Mononuclear cell (primary cell): ENCODE measurements at regions not wholly inside any gene's neighbourhood (a gene's known extent, or its start where the extent isn't known, plus 50 kb on each side); places are given as distances from the start of the nearest gene placed in this dataset.

Source experiments
- H3K27me3 ChIP-seq: 2 replicates; pipeline ENCODE4 v1.6.0; 2011; ENCODE audit warnings: low read length, control low read depth; ENCODE audit not compliant: insufficient read depth
- H3K4me1 ChIP-seq: 2 replicates; pipeline ENCODE4 v1.5.1; 2011; ENCODE audit warnings: mild to moderate bottlenecking, low read length, control low read depth; ENCODE audit not compliant: insufficient read depth
- H3K4me3 ChIP-seq: 2 replicates; pipeline ENCODE4 v1.5.1; 2011; ENCODE audit warnings: mild to moderate bottlenecking, low read length, moderate library complexity
- H3K9me3 ChIP-seq: 2 replicates; pipeline ENCODE4 v1.5.1; 2011; ENCODE audit warnings: low read depth, mild to moderate bottlenecking, control low read depth, low read length

DNA sequence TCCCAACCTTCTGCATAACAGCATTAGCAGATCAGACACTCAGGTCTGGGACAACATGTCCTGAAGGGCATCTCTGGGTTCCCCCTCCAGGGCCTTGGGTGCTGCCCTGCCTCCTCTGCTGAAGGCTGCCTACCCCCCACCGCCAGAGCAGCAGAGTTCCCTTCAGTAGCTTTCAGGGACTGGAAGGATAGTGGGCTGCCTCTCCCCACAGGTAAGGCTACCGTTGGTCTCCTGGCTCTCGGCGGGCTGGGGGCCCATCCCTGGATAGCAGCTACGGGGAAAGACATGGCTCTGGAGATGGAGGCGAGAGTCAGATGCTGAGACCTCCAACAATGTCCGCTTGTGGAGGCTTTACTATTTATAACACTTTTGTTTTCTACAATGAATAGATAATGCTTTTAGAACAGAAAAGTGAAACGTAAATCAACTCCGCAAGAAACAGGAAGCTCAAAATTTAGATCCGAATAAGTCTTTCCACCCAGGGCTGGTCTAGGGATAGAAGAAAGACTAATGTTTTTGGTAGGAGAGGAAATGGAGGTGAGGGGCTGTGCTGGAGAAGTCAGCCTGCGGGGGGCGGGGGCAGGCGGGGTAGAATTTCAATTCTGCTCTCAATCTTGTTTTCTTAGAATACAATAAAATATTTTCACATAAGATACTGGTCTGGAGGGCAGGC is 58.4 kb downstream of the ARL4C start:
- H3K4me3 ChIP-seq: no peak overlapping the region
- peaks cover 44% of the 10 kb centered on the region for H3K4me1 ChIP-seq

DNA sequence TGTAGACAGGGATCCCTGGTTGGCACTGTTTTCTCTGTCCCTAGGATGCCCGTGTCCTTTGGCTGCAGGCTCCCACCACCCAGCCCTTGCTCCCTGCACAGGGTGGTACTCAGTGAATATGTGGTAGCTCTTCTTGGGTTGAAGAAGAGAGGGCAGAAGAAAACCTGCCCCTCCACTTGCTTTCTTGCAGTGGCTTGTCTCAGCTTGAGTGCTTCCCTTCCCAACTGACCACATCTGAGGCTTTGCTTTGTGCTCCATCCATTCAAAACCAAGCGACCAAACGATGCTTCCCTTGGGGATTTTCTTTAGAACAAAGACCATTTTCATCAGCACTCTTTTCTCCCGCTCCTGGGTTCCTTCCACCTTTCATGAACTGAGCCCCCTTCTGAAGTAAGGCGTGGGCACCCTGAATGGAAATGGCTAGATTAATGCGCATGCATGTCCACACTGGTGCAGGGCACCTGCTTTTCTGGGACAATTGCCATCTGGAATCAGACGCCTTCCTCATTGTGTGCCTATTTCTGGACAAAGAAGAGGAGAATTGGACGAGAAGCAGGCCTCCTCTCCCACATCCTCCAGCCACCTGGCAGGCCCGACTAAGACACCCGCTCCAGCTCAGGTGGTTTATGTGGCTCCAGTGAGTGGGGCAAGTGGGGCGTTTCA is 59.1 kb downstream of the ARL4C start:
- Histone ChIP-seq H3K4me3 (no peak overlapping the region), H3K4me1 (peaks cover 44% of the 10 kb centered on the region), H3K27me3 (no peaks in the 10 kb centered on the region), H3K9me3 (no peaks in the 10 kb centered on the region)

More for the DNA sequence above, 58.4 kb downstream of the ARL4C start:
- H3K9me3 ChIP-seq: no peaks in the 10 kb centered on the region
- H3K27me3 ChIP-seq: no peaks in the 10 kb centered on the region

DNA sequence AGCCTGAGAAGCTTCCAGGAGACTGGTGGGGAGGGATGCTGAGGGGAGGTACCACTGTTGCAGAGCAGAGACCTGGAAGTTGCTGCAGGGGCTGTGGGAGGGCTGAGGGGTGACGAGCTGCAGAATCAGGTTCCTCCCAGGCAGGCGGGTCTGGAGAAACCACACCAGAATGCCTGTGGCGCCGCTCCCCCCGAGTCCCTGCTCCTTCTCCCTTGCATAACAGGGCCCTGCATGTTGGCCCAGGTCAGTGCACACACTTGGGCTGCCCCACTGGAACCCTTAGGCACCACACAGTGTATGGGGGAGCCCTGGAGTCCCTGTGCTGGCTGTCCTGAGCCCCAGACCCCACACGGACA is 60.4 kb downstream of the ARL4C start:
- H3K4me1 ChIP-seq: peaks cover 44% of the 10 kb centered on the region

DNA sequence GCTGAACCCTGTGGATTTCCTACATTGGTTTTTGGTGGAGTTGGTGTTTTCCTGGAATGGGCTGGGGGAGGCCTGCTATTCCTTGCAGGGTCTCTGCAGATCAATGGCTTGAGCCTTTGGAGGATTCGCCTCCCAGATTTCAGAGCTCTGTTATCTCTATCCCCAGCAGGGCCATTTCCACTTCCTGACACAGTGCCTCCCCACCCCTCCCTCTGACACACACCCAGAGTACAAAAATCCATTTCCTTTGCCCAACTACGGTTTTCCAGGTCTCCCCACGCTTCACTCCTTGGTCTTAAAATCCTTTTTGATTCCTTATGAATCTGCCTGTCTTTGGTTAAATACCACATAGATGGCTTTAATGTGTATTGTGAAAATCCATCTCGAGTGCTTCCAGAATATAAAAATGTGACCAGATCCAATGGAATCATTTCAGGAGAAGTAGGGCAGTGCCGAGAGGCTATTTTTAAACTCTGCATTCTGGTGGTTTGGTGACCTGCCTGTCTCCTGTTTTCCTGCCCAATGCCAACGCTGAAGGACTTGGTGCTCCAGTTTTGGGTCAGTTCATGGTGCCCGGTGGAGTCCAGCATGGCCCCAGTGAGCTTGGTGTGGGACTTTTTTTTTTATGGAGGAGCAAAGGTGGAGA is 60.9 kb downstream of the ARL4C start:
- H3K9me3 ChIP-seq: no peaks in the 10 kb centered on the region
- H3K4me3 ChIP-seq: no peak overlapping the region
- H3K27me3 ChIP-seq: no peaks in the 10 kb centered on the region
- H3K4me1 ChIP-seq: peaks cover 44% of the 10 kb centered on the region

More for the DNA sequence above, 60.4 kb downstream of the ARL4C start:
- no peaks in the 10 kb centered on the region for H3K9me3 ChIP-seq
- H3K27me3 ChIP-seq: no peaks in the 10 kb centered on the region
- no peak overlapping the region for H3K4me3 ChIP-seq

DNA sequence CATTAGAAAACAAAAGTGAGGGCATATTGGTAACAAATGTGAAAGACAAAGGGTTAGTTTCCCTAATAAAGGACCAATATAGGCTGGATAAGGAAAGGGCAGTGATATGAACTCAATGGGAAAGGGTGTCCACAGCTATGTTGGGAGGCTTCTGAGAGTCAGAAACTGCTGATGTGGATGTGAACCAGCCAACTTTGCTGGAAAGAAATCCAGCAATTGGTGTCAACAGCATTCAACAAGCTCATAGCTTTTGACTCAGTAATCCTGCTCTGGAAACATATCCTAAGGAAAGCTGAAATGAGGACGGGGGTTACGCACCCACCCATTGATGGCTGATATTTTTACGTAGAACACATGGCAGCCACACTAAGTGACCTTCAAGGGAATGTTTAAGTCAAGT is 63.7 kb downstream of the ARL4C start:
- Histone ChIP-seq H3K9me3 (no peaks in the 10 kb centered on the region), H3K4me1 (peaks cover 42% of the 10 kb centered on the region), H3K4me3 (no peak overlapping the region)

DNA sequence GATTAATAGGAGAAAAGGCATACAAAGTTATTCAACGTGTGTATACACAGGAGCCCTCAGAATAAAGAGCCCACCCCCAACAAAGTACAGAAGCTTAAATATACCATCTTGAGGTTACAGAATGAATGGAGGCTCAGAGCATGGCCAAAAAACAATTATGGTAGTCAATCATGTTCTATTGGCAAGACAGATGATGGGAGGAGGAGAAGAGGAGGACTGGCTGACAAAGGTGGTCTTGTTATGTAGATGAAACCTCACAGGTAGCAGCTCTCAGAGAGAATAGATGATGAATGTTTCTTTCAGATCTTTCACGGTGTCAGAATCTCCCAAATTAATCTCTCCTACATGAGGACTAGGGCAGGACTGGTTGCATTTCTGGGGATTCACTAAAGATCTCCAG is 66.0 kb downstream of the ARL4C start:
- Histone ChIP-seq H3K4me1 (peaks cover 42% of the 10 kb centered on the region), H3K4me3 (no peak overlapping the region), H3K27me3 (no peaks in the 10 kb centered on the region), H3K9me3 (no peaks in the 10 kb centered on the region)

More for the DNA sequence above, 63.7 kb downstream of the ARL4C start:
- H3K27me3 ChIP-seq: no peaks in the 10 kb centered on the region

DNA sequence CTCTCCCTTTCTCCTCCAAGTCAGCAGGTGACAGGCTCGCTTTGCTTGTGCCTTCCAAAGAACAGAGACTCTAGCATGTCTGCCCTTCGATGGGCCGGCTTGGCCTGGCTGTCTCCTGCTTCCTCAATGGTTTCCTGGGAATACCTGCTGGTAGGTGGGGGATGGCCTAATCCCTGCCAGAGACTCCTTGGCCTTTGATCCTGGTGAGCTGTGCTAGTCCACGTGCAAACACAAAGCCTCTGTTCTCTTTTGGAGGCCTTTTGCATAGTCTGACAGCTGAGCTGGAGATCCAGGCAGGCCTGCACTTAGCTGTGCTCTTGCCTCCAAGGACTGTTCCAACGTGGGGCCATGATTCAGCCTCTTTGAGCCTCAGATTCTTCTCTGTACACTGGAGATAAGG is 67.6 kb downstream of the ARL4C start:
- H3K27me3 ChIP-seq: no peaks in the 10 kb centered on the region
- peaks cover 55% of the 10 kb centered on the region for H3K4me1 ChIP-seq
- H3K4me3 ChIP-seq: no peak overlapping the region
- H3K9me3 ChIP-seq: no peaks in the 10 kb centered on the region

DNA sequence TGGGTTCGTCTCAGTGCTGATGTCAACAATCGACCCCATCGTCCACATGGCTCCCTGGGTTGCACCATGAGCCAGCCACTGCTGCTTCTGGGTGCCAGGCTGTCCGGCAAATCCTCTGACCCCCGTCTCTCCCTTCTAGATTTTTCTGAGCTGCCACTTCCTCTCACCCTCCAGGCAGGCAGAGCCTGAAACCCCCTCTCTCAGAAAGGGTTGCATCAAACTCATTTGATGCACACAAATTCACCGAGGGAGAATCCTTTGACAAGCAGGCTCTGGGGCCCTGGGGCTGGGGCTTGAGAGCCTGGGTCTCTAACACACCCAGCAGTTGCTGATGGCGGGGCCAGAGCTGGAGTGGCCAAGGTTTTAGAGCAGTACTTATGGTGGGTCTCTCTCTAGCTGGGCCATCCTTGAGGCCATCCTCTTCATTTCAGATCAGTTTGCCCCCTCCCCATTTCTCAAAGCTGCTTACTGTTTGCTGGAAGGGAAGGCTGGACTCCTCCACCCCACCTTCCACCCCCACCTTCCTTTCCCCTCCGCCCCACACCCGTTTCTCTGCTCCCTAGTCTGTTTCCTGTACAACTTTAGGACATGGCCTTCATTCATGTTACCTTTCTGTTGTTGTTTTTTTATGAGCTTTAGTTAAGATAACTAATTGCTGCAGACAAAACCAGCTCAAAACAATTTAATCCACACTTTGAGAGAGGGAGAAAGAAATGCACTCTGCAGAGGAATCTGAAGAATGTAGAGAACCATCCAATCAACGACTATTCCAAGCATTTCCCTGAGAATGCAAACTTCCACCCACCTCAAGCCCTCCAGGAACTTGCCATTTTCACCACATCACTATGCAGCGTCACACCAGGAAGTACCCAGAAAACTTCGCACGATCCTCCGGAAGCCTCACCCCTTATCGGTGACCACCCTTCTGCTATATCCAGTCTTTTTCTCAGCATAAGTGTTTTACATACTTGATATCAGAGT is 69.5 kb downstream of the ARL4C start:
- Histone ChIP-seq H3K4me1 (peaks cover 74% of the 10 kb centered on the region), H3K9me3 (no peaks in the 10 kb centered on the region), H3K4me3 (no peak overlapping the region), H3K27me3 (no peaks in the 10 kb centered on the region)

DNA sequence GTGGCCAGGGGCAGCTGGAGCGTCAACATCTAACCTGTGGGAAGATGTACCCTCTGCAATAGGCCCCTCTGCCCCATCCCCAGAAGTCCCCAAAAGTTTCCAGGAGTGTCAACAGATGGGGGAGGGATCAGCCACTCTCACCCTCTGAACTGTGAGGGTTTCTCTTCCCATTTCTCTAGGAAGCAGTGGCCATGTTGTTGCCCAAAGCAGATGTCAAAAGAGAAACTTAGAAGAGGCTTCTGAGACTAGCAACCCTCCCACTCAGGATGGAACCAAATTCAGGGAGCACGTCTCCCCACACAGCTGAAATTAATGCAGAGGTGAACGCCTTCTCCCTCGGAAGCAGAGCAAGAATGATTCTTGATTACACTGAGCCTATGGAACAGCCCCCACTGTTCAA is 70.3 kb downstream of the ARL4C start:
- no peaks in the 10 kb centered on the region for H3K27me3 ChIP-seq
- no peak overlapping the region for H3K4me3 ChIP-seq
- peaks cover 81% of the 10 kb centered on the region for H3K4me1 ChIP-seq
- no peaks in the 10 kb centered on the region for H3K9me3 ChIP-seq

DNA sequence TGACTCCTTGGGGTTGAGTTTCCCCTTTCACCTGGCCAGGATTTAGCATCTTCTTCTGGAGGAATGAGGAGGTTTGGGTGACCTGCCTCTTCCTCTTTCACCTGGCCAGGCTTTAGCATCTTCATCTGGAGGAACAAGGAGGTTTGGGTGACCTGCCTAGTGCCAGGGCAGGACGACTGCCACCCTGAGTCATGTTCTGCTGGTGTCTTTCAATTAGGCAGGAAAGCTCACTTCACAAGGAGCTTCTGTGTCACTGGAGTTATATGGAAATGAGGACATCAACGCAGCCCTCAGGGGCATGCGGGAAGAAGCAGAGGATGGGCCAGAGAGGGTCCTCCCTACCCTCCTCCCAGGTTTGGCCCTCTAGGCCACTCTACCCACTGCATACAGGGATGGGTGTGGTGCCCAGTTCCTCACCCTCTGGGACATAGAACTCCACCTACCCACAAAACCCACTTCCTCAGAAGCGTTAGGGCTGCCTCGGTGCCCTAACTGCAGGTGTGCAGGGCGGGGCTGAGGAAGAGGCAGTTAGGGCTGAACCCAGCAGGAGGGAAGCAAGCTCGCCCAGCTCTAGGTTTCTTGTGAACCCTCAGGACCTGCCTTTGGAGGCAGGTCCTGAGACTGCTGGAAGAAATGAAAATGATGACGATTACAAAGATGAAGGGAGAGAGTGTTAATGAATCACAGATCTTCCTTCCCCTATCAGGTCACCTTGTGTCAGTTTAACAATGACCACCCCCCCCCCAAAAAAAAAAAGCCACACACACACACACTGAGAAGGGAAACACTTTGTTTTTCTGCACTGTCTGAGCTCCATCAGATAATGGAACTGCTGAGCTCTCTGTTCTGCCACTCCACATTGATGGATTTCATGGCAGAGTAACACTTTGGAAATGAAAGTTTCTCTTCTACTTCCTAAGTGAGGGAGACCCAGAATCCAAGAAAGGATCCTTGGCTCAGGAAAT is 71.0 kb downstream of the ARL4C start:
- Histone ChIP-seq H3K4me1 (peaks cover 88% of the 10 kb centered on the region), H3K27me3 (no peaks in the 10 kb centered on the region), H3K9me3 (no peaks in the 10 kb centered on the region), H3K4me3 (no peak overlapping the region)

DNA sequence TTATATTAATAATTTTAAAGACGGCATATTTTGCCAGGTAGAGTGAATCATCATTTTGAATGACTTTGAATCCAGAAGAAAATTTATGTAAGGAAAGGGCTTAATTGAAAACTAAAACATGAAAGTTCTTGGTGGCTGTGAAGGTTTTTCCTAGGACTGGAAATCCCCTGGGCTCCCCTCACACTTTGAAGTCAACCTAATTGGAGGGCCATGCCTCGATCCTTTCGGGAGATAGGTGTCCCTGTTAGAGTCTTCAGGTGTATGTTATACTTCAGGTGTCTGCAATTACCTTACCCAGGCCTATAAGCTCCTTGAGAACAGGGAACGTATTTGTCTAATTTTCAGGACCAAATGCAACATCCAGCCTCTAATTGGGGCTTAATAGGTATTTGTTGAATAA is 73.0 kb downstream of the ARL4C start:
- Histone ChIP-seq H3K4me1 (peaks cover 92% of the 10 kb centered on the region), H3K27me3 (no peaks in the 10 kb centered on the region), H3K9me3 (no peaks in the 10 kb centered on the region), H3K4me3 (no peak overlapping the region)

DNA sequence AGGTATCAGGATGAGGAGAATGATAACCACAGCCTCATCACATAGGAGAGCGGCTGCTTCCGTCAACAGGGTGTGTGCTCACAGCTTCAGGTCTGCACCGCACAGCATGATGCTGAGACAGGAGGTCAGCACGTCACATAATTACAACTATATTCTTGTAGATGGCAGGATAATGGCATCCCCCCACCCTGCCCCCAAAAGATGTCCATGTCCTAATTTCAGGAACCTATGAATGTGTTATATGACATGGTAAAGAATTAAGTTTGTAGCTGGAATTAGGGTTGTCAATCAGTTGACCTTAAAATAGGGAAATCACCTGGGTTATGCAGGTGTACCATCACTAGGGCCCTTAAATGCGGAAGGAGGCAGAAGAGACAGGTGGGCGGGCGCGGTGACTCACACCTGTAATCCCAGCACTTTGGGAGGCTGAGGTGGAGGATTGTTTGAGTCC is 73.9 kb downstream of the ARL4C start:
- H3K27me3 ChIP-seq: no peaks in the 10 kb centered on the region
- H3K4me1 ChIP-seq: peaks cover 83% of the 10 kb centered on the region
- no peak overlapping the region for H3K4me3 ChIP-seq
- no peaks in the 10 kb centered on the region for H3K9me3 ChIP-seq

DNA sequence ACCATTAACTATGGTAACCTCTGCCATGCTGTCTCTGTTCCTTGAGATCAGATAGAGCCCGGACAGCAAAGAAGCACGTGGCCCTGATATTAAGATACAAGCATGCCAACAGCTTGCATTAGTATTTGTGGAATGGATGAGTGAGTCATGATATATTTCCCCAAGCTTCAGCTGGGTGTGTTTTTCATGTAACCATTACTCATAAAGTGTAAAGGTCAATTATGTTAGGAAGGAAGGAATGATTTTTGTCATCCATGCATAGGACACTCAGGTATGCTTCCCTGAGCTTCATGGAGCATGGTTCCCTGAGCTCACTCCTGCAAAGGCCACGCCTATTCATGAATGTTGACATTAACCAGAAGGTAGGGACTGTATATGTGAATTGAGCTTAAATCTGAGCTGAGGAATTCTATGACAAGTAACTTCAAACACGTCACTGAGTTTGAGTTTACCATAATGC is 74.6 kb downstream of the ARL4C start:
- H3K9me3 ChIP-seq: no peaks in the 10 kb centered on the region
- no peak overlapping the region for H3K4me3 ChIP-seq
- peaks cover 76% of the 10 kb centered on the region for H3K4me1 ChIP-seq

DNA sequence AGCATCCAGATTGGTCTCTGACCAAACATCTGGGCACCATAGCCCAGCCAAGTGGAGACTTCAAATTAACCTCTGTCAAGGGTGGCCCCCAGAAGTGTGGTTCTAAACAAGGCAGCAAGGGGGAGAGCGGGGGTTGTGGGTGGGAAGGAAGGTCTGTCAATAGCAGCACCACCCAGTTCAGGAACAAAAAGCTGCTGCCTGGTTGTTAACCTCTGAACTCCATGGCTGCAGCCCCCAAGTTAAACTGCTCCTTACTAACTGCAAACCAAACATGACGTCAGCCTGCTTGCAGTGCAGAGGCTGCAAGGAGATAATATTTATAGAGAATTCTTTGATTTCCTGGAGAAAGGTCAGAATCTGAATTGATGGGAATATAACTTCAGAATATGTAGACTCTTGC is 76.5 kb downstream of the ARL4C start:
- peaks cover 62% of the 10 kb centered on the region for H3K4me1 ChIP-seq
- H3K27me3 ChIP-seq: no peaks in the 10 kb centered on the region
- H3K9me3 ChIP-seq: no peaks in the 10 kb centered on the region
- no peak overlapping the region for H3K4me3 ChIP-seq

More for the DNA sequence above, 74.6 kb downstream of the ARL4C start:
- H3K27me3 ChIP-seq: no peaks in the 10 kb centered on the region
